Kidney epithelial cell (primary cell): ENCODE measurements at regions not wholly inside any gene's neighbourhood (a gene's known extent, or its start where the extent isn't known, plus 50 kb on each side); places are given as distances from the start of the nearest gene placed in this dataset.

Source experiments
- DNase-seq: peaks from one replicate; pipeline ENCODE4 v3.0.0-alpha.2; 2010; ENCODE audit warnings: low read depth
- H3K27me3 ChIP-seq: 2 replicates; pipeline ENCODE4 v1.6.0; 2011; ENCODE audit warnings: low read length; ENCODE audit not compliant: control insufficient read depth, insufficient read depth
- H3K36me3 ChIP-seq: 2 replicates; pipeline ENCODE4 v1.5.1; 2011; ENCODE audit warnings: low read length; ENCODE audit not compliant: control insufficient read depth, insufficient read depth
- H3K4me3 ChIP-seq: 2 replicates; pipeline ENCODE4 v1.5.1; 2011; ENCODE audit warnings: low read depth, mild to moderate bottlenecking, control low read depth, low read length
- TF ChIP-seq, protein P1 (sequence below): IDR thresholded peaks from 2 replicates; pipeline ENCODE4 v1.5.1; 2011; ENCODE audit warnings: mild to moderate bottlenecking, moderate library complexity, low read length, control low read depth, inconsistent platforms; ENCODE audit not compliant: insufficient read depth, poor library complexity, severe bottlenecking

DNA sequence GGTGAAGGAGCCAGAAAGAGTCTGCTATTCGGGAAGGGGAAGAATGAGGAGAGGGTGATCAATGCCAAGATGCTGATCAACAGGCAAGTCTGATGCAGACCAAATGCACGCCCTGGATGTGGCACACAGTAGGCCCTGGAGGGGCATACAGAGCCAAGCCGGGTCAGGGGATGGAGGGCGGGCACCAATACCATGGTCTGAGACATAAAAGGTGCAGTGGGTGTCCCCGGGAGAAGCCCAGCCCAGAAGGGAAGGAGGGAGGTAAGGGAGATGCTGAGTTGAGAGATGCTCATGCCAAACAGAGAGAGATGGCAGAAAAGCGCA, 66.6 kb upstream of the ID2 start:
- no peak for DNase-seq
- no peaks in the 10 kb centered on the region for H3K27me3 ChIP-seq
- H3K36me3 ChIP-seq: no peaks in the 10 kb centered on the region
- H3K4me3 ChIP-seq: no peak overlapping the region
- TF ChIP-seq, protein P1, sequence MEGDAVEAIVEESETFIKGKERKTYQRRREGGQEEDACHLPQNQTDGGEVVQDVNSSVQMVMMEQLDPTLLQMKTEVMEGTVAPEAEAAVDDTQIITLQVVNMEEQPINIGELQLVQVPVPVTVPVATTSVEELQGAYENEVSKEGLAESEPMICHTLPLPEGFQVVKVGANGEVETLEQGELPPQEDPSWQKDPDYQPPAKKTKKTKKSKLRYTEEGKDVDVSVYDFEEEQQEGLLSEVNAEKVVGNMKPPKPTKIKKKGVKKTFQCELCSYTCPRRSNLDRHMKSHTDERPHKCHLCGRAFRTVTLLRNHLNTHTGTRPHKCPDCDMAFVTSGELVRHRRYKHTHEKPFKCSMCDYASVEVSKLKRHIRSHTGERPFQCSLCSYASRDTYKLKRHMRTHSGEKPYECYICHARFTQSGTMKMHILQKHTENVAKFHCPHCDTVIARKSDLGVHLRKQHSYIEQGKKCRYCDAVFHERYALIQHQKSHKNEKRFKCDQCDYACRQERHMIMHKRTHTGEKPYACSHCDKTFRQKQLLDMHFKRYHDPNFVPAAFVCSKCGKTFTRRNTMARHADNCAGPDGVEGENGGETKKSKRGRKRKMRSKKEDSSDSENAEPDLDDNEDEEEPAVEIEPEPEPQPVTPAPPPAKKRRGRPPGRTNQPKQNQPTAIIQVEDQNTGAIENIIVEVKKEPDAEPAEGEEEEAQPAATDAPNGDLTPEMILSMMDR: no peak

DNA sequence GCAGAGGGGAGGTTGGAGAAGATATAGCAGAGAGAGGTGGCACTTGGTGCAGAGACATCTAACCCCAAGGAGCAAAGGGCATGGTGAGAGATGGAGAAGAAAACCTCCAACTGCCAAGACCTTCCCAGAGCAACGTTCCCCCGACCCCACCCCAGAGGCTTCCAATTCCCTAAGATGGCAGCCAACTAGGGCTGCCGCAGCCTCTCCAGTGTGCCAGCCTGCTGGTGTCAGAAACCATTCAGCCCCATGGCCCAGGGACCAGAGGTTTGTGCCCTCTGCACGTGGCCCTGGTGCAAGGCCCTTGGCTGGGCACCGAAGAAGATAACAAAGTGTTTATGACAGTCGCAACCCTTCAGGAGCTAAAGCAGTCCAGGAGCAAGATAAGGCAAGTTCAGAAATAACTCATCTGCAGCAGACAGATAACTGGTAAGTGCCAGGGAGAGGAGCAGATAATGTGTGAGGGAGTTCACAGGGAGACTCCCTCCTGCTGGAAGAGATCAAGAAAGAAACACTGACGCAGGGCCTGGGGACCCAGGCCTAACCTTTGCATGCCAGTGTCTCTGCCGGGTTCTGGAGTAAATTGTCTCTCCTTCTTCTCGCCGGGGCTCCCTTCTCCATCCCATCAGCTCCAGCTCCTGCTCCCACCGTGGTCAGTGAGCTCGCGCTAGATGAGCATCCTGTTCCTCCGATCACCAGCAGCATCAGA, 66.1 kb upstream of the ID2 start:
- Histone ChIP-seq H3K4me3 (no peak overlapping the region), H3K27me3 (no peaks in the 10 kb centered on the region), H3K36me3 (no peaks in the 10 kb centered on the region)
- TF ChIP-seq, protein P1: no peak
- DNase-seq: no peak

DNA sequence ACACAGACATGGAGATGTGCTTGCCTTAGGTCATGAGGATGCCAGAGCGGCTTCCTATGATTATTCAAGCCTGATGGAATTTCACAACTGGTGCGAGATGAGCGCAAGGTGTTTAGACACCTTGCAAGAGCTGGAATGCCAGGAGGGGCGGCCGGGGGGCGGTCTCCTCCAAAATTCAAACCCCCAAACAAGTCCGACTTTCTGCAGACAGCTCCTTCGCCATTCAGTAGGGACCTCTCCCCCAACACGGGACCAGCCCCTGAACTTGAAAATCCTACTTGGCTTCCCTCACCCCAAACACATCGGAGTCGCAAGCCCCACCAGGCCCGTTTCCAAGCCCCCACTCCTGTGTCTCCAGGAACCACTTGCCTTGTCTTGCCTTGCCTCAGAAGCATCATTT, 64.8 kb upstream of the ID2 start:
- no peak overlapping the region for H3K4me3 ChIP-seq
- TF ChIP-seq, protein P1: no peak
- no peaks in the 10 kb centered on the region for H3K27me3 ChIP-seq
- no peak for DNase-seq
- no peaks in the 10 kb centered on the region for H3K36me3 ChIP-seq

DNA sequence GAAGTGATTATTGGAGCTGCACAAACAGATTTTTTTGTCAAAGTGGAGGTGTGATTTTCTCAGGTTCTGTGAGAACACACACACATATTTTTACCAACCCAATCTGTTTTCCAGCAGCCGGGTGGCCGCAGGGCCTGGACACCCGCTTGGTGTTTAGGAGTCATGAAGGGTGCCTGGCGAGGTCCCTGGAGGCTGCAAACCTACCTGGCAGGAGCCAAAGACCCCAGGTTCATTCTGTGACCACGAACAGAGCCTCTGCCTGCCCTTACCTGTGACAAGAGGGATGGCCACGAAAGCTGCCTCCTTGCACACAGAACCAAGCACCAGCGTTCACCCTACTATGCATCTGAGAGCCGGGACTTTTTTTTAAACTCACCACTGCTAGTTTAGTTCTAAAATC, 64.3 kb upstream of the ID2 start:
- TF ChIP-seq, protein P1: no peak
- no peaks in the 10 kb centered on the region for H3K27me3 ChIP-seq
- no peak for DNase-seq
- H3K4me3 ChIP-seq: no peak overlapping the region
- no peaks in the 10 kb centered on the region for H3K36me3 ChIP-seq

DNA sequence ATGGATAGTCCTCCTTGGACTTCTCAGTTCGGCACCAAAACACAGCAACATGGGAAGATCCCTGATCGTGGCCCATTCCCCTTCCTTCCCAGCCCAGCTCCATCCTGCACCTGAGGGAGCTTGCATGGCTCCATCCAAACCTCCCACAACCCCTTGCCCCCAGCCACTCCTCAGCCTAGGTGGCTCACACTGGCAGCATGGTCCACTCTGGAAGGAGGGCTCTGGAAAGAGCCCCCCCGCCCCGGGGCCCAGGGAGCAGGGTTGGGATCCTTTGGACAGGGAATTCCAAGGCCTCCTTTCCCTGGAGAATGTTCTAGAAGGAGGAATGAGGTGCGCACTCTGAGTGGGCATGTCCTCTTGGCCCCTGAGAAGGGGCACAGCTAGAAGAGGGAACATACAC, 62.8 kb upstream of the ID2 start:
- H3K27me3 ChIP-seq: no peaks in the 10 kb centered on the region

More for the DNA sequence above, 62.8 kb upstream of the ID2 start:
- TF ChIP-seq, protein P1: no peak
- Histone ChIP-seq H3K4me3 (no peak overlapping the region), H3K36me3 (no peaks in the 10 kb centered on the region)
- no peak for DNase-seq
